HepG2 (cell line): ENCODE measurements at regions not wholly inside any gene's neighbourhood (a gene's known extent, or its start where the extent isn't known, plus 50 kb on each side); places are given as distances from the start of the nearest gene placed in this dataset.

Source experiments
- BHLHE40 ChIP-seq: IDR thresholded peaks from 2 replicates; pipeline ENCODE4 v1.6.1; 2011; ENCODE audit warnings: low read length, improper control_type of control experiment
- BRCA1 ChIP-seq: sonication (generic); formaldehyde crosslinking; IDR thresholded peaks from 2 replicates; pipeline ENCODE4 v1.4.0; 2020; ENCODE audit warnings: missing genetic modification reagents
- CBFB ChIP-seq: sonication (generic); formaldehyde crosslinking; IDR thresholded peaks from 2 replicates; pipeline ENCODE4 v1.4.0; 2020; ENCODE audit warnings: missing genetic modification reagents
- CBX5 ChIP-seq: sonication (generic); formaldehyde crosslinking; IDR thresholded peaks from 2 replicates; pipeline ENCODE4 v1.4.0; 2020; ENCODE audit warnings: missing genetic modification reagents, borderline replicate concordance
- CC2D1A ChIP-seq: sonication (generic); formaldehyde crosslinking; IDR thresholded peaks from 2 replicates; pipeline ENCODE4 v1.8.1; 2023; ENCODE audit warnings: mild to moderate bottlenecking, missing genetic modification reagents
- HDAC2 ChIP-seq: sonication (generic); formaldehyde crosslinking; IDR thresholded peaks from 2 replicates; pipeline ENCODE4 v1.4.0; 2020; ENCODE audit warnings: missing genetic modification reagents
- HMGXB4 ChIP-seq, 2 experiments: sonication (generic) in 1 of 2; formaldehyde crosslinking in 1 of 2; IDR thresholded peaks; 2 replicates each; pipeline versions ENCODE4 v1.4.0 to v1.6.1; 2018 to 2020; ENCODE audit warnings: missing genetic modification reagents in 2 of 2, borderline replicate concordance in 1 of 2, low read depth in 1 of 2, mild to moderate bottlenecking in 1 of 2, missing biosample characterization in 1 of 2
- HOXA7 ChIP-seq: sonication (generic); formaldehyde crosslinking; IDR thresholded peaks from 2 replicates; pipeline ENCODE4 v1.8.1; 2022; ENCODE audit warnings: mild to moderate bottlenecking, missing genetic modification reagents, moderate library complexity
- HOXD1 ChIP-seq: sonication (generic); formaldehyde crosslinking; IDR thresholded peaks from 2 replicates; pipeline ENCODE4 v1.5.0; 2020; ENCODE audit warnings: missing genetic modification reagents
- KAT7 ChIP-seq: IDR thresholded peaks from 2 replicates; pipeline ENCODE4 v1.6.1; 2018; ENCODE audit warnings: borderline replicate concordance, missing compliant biosample characterization
- MIXL1 ChIP-seq: IDR thresholded peaks from 2 replicates; pipeline ENCODE4 v1.6.1; 2016
- PLRG1 ChIP-seq: fragments of 450-650 bp; conservative IDR thresholded peaks from 2 replicates; pipeline ENCODE4 v1.6.1; 2016
- PTBP1 ChIP-seq: fragments of 200-400 bp; formaldehyde crosslinking; IDR thresholded peaks from 2 replicates; pipeline ENCODE4 v1.6.1; 2018; ENCODE audit warnings: low read length, low read depth; ENCODE audit not compliant: poor library complexity, severe bottlenecking
- RBM39 ChIP-seq: fragments of 200-400 bp; formaldehyde crosslinking; IDR thresholded peaks from one replicate; pipeline ENCODE4 v1.6.1; 2018; ENCODE audit warnings: antibody characterized with exemption, mild to moderate bottlenecking, low read depth, low read length; ENCODE audit not compliant: poor library complexity, severe bottlenecking
- SMARCE1 ChIP-seq: fragments of 450-650 bp; IDR thresholded peaks from 2 replicates; pipeline ENCODE4 v1.6.1; 2017; ENCODE audit warnings: borderline replicate concordance
- TOPORS ChIP-seq: sonication (generic); formaldehyde crosslinking; IDR thresholded peaks from 2 replicates; pipeline ENCODE4 v1.8.0; 2023; ENCODE audit warnings: mild to moderate bottlenecking, missing genetic modification reagents
- XRCC5 ChIP-seq: fragments of 200-400 bp; formaldehyde crosslinking; optimal IDR thresholded peaks from 2 replicates; pipeline ENCODE3; 2017; ENCODE audit warnings: mild to moderate bottlenecking, low read length
- ZNF138 ChIP-seq: sonication (generic); formaldehyde crosslinking; IDR thresholded peaks from 2 replicates; pipeline ENCODE4 v1.5.0; 2020; ENCODE audit warnings: mild to moderate bottlenecking, low read depth, missing genetic modification reagents
- ZNF263 ChIP-seq: sonication (generic); formaldehyde crosslinking; IDR thresholded peaks from 2 replicates; pipeline ENCODE4 v1.4.0; 2020; ENCODE audit warnings: missing genetic modification reagents
- ZNF282 ChIP-seq: fragments of 450-650 bp; IDR thresholded peaks from 2 replicates; pipeline ENCODE4 v1.6.1; 2018; ENCODE audit not compliant: partially characterized antibody
- ZNF460 ChIP-seq: sonication (generic); formaldehyde crosslinking; IDR thresholded peaks from 2 replicates; pipeline ENCODE4 v1.5.1; 2020; ENCODE audit warnings: missing genetic modification reagents, mild to moderate bottlenecking, borderline replicate concordance
- ZNF589 ChIP-seq: sonication (generic); formaldehyde crosslinking; conservative IDR thresholded peaks from 2 replicates; pipeline ENCODE4 v1.8.0; 2022; ENCODE audit warnings: mild to moderate bottlenecking, moderate library complexity, missing genetic modification reagents
- ZNF709 ChIP-seq: sonication (generic); formaldehyde crosslinking; IDR thresholded peaks from 2 replicates; pipeline ENCODE4 v1.5.0; 2020; ENCODE audit warnings: mild to moderate bottlenecking, missing genetic modification reagents
- ZNF839 ChIP-seq: sonication (generic); formaldehyde crosslinking; IDR thresholded peaks from 2 replicates; pipeline ENCODE4 v1.4.0; 2020; ENCODE audit warnings: missing genetic modification reagents, mild to moderate bottlenecking, borderline replicate concordance
- TF ChIP-seq, protein P1 (sequence below): sonication (generic); IDR thresholded peaks from 2 replicates; pipeline ENCODE4 v1.6.1; 2016; ENCODE audit warnings: low read depth, borderline replicate concordance
- TF ChIP-seq, protein P2 (sequence below): sonication (generic); formaldehyde crosslinking; conservative IDR thresholded peaks from 2 replicates; pipeline ENCODE4 v1.4.0; 2020; ENCODE audit warnings: mild to moderate bottlenecking, missing genetic modification reagents, moderate library complexity

GRCh38 chr20:59525500-59526241 is 78.7 kb upstream of the PHACTR3 start (continued):
- no peak for TF ChIP-seq HOXD1 (CRISPR knock-in tag)
- no peak for TF ChIP-seq ZNF263 (CRISPR knock-in tag)
- TF ChIP-seq HDAC2 (CRISPR knock-in tag): no peak
- TF ChIP-seq HOXA7 (CRISPR knock-in tag): no peak
- TF ChIP-seq TOPORS (CRISPR knock-in tag): no peak
- no peak for TF ChIP-seq CBX5 (CRISPR knock-in tag)
- TF ChIP-seq, protein P1, sequence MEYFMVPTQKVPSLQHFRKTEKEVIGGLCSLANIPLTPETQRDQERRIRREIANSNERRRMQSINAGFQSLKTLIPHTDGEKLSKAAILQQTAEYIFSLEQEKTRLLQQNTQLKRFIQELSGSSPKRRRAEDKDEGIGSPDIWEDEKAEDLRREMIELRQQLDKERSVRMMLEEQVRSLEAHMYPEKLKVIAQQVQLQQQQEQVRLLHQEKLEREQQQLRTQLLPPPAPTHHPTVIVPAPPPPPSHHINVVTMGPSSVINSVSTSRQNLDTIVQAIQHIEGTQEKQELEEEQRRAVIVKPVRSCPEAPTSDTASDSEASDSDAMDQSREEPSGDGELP: no peak
- TF ChIP-seq HMGXB4 (CRISPR knock-in tag; IDR thresholded peaks at IDR 0.05; ENCODE audit: borderline replicate concordance in 1 of 2, low read depth in 1 of 2): peak; percentile 53 to 71; a peak in 2 of 4 replicates
- TF ChIP-seq XRCC5: peak; percentile 97
- TF ChIP-seq BHLHE40: peak; percentile 69; the same call in 1 of the 2 replicates
- TF ChIP-seq, protein P2, sequence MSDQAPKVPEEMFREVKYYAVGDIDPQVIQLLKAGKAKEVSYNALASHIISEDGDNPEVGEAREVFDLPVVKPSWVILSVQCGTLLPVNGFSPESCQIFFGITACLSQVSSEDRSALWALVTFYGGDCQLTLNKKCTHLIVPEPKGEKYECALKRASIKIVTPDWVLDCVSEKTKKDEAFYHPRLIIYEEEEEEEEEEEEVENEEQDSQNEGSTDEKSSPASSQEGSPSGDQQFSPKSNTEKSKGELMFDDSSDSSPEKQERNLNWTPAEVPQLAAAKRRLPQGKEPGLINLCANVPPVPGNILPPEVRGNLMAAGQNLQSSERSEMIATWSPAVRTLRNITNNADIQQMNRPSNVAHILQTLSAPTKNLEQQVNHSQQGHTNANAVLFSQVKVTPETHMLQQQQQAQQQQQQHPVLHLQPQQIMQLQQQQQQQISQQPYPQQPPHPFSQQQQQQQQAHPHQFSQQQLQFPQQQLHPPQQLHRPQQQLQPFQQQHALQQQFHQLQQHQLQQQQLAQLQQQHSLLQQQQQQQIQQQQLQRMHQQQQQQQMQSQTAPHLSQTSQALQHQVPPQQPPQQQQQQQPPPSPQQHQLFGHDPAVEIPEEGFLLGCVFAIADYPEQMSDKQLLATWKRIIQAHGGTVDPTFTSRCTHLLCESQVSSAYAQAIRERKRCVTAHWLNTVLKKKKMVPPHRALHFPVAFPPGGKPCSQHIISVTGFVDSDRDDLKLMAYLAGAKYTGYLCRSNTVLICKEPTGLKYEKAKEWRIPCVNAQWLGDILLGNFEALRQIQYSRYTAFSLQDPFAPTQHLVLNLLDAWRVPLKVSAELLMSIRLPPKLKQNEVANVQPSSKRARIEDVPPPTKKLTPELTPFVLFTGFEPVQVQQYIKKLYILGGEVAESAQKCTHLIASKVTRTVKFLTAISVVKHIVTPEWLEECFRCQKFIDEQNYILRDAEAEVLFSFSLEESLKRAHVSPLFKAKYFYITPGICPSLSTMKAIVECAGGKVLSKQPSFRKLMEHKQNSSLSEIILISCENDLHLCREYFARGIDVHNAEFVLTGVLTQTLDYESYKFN: no peak
- no peak for TF ChIP-seq ZNF460 (CRISPR knock-in tag)
- no peak for TF ChIP-seq KAT7 (CRISPR knock-in tag)
- TF ChIP-seq ZNF589 (CRISPR knock-in tag): no peak
- TF ChIP-seq MIXL1 (CRISPR knock-in tag): peak; percentile 57; the same call in 1 of the 2 replicates
- TF ChIP-seq ZNF839 (CRISPR knock-in tag): no peak
- no peak for TF ChIP-seq BRCA1
- no peak for TF ChIP-seq ZNF282
- no peak for TF ChIP-seq ZNF138
- TF ChIP-seq CC2D1A: no peak
- TF ChIP-seq CBFB (CRISPR knock-in tag): 0 out of 2 replicates have a peak, but pooled peaks have one; percentile 20
- no peak for TF ChIP-seq ZNF709 (CRISPR knock-in tag)
- no peak for TF ChIP-seq PTBP1
- no peak for TF ChIP-seq PLRG1
- no peak for TF ChIP-seq SMARCE1
- peak; percentile 32 for TF ChIP-seq RBM39
